ENCODE measurements at regions not wholly inside any gene's neighbourhood (a gene's known extent, or its start where the extent isn't known, plus 50 kb on each side); places are given as distances from the start of the nearest gene placed in this dataset.

DNA sequence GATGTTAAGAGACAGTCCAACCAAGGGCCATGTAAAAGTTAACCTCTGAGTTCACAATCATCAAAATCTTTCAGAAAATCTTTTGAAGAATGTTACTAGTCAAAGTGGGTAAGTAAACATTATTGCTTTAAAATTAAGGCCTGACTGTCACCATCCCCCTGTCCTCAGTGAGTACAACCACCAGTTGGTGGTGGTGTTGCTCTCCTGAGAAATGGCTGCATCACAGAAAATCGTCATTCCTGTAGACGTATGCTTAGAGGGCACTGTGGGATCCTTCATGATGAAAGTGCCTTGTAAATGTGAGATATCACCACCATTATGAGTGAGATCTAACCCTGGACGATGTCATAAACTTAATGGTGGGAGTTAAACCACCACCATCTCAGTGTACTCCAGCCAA lies 451.2 kb downstream of the RPS29 start:
- TF ChIP-seq, protein P1, sequence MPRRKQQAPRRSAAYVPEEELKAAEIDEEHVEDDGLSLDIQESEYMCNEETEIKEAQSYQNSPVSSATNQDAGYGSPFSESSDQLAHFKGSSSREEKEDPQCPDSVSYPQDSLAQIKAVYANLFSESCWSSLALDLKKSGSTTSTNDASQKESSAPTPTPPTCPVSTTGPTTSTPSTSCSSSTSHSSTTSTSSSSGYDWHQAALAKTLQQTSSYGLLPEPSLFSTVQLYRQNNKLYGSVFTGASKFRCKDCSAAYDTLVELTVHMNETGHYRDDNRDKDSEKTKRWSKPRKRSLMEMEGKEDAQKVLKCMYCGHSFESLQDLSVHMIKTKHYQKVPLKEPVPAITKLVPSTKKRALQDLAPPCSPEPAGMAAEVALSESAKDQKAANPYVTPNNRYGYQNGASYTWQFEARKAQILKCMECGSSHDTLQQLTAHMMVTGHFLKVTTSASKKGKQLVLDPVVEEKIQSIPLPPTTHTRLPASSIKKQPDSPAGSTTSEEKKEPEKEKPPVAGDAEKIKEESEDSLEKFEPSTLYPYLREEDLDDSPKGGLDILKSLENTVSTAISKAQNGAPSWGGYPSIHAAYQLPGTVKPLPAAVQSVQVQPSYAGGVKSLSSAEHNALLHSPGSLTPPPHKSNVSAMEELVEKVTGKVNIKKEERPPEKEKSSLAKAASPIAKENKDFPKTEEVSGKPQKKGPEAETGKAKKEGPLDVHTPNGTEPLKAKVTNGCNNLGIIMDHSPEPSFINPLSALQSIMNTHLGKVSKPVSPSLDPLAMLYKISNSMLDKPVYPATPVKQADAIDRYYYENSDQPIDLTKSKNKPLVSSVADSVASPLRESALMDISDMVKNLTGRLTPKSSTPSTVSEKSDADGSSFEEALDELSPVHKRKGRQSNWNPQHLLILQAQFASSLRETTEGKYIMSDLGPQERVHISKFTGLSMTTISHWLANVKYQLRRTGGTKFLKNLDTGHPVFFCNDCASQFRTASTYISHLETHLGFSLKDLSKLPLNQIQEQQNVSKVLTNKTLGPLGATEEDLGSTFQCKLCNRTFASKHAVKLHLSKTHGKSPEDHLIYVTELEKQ (tag by site-specific recombination; IDR thresholded peaks at IDR 0.05; ENCODE audit: borderline replicate concordance), result no peak
- TF ChIP-seq ZNF501 (tag by site-specific recombination; IDR thresholded peaks at IDR 0.05) (no peak), ZNF354C (tag by site-specific recombination; IDR thresholded peaks at IDR 0.05; ENCODE audit: borderline replicate concordance, low read depth) (no peak), ZNF423 (tag by site-specific recombination; IDR thresholded peaks at IDR 0.05) (no peak), YY2 (tag by site-specific recombination; IDR thresholded peaks at IDR 0.05) (no peak), ZNF404 (tag by site-specific recombination; IDR thresholded peaks at IDR 0.05) (no peak), ZNF600 (tag by site-specific recombination; IDR thresholded peaks at IDR 0.05) (no peak), YY1 (tag by site-specific recombination; IDR thresholded peaks at IDR 0.05) (no peak), ZNF24 (tag by site-specific recombination; IDR thresholded peaks at IDR 0.05) (no peak), ZNF324 (tag by site-specific recombination; IDR thresholded peaks at IDR 0.05) (no peak)
- TF ChIP-seq, protein P2, sequence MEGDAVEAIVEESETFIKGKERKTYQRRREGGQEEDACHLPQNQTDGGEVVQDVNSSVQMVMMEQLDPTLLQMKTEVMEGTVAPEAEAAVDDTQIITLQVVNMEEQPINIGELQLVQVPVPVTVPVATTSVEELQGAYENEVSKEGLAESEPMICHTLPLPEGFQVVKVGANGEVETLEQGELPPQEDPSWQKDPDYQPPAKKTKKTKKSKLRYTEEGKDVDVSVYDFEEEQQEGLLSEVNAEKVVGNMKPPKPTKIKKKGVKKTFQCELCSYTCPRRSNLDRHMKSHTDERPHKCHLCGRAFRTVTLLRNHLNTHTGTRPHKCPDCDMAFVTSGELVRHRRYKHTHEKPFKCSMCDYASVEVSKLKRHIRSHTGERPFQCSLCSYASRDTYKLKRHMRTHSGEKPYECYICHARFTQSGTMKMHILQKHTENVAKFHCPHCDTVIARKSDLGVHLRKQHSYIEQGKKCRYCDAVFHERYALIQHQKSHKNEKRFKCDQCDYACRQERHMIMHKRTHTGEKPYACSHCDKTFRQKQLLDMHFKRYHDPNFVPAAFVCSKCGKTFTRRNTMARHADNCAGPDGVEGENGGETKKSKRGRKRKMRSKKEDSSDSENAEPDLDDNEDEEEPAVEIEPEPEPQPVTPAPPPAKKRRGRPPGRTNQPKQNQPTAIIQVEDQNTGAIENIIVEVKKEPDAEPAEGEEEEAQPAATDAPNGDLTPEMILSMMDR (tag by site-specific recombination; IDR thresholded peaks at IDR 0.05), result no peak
- TF ChIP-seq, protein P3, sequence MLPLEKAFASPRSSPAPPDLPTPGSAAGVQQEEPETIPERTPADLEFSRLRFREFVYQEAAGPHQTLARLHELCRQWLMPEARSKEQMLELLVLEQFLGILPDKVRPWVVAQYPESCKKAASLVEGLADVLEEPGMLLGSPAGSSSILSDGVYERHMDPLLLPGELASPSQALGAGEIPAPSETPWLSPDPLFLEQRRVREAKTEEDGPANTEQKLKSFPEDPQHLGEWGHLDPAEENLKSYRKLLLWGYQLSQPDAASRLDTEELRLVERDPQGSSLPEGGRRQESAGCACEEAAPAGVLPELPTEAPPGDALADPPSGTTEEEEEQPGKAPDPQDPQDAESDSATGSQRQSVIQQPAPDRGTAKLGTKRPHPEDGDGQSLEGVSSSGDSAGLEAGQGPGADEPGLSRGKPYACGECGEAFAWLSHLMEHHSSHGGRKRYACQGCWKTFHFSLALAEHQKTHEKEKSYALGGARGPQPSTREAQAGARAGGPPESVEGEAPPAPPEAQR (tag by site-specific recombination; IDR thresholded peaks at IDR 0.05), result no peak
